22Rv1 (cell line): ENCODE measurements at regions not wholly inside any gene's neighbourhood (a gene's known extent, or its start where the extent isn't known, plus 50 kb on each side); places are given as distances from the start of the nearest gene placed in this dataset.

Experiments
- ZFX ChIP-seq: fragments of 450-650 bp; IDR thresholded peaks from 2 replicates; pipeline ENCODE4 v1.6.1; 2017; ENCODE audit warnings: antibody characterized with exemption, borderline replicate concordance
- TF ChIP-seq, protein P1 (sequence below): fragments of 450-650 bp; IDR thresholded peaks from 2 replicates; pipeline ENCODE4 v1.5.1; 2017; ENCODE audit warnings: mild to moderate bottlenecking

- TF ChIP-seq, protein P1, sequence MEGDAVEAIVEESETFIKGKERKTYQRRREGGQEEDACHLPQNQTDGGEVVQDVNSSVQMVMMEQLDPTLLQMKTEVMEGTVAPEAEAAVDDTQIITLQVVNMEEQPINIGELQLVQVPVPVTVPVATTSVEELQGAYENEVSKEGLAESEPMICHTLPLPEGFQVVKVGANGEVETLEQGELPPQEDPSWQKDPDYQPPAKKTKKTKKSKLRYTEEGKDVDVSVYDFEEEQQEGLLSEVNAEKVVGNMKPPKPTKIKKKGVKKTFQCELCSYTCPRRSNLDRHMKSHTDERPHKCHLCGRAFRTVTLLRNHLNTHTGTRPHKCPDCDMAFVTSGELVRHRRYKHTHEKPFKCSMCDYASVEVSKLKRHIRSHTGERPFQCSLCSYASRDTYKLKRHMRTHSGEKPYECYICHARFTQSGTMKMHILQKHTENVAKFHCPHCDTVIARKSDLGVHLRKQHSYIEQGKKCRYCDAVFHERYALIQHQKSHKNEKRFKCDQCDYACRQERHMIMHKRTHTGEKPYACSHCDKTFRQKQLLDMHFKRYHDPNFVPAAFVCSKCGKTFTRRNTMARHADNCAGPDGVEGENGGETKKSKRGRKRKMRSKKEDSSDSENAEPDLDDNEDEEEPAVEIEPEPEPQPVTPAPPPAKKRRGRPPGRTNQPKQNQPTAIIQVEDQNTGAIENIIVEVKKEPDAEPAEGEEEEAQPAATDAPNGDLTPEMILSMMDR = no peak
- no peak for TF ChIP-seq ZFX
Measured at GRCh38 chr13:84823528-84823927, 941.3 kb upstream of the SLITRK1 start.
